ENCODE measurements at regions not wholly inside any gene's neighbourhood (a gene's known extent, or its start where the extent isn't known, plus 50 kb on each side); places are given as distances from the start of the nearest gene placed in this dataset.

DNA sequence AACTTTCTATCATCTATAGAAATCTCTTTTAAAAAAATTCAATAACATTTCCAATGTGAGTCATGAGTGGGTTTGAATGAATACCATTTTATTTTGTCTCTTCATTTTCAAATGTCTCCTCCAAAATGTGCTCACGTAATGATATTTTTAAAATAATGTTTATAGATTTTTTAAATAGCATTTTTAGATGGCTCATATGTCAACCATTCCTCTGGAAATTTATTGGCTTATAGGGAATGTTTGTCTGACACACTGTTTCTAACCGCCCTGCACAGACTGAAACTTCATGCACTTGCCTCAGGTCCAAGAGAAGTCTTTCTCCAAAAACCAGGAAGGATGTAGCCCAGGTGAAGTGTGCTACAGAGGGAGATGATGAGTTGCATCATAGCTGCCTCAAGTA lies 88.8 kb upstream of the PLEKHG7 start:
- no peak for DNase-seq

DNA sequence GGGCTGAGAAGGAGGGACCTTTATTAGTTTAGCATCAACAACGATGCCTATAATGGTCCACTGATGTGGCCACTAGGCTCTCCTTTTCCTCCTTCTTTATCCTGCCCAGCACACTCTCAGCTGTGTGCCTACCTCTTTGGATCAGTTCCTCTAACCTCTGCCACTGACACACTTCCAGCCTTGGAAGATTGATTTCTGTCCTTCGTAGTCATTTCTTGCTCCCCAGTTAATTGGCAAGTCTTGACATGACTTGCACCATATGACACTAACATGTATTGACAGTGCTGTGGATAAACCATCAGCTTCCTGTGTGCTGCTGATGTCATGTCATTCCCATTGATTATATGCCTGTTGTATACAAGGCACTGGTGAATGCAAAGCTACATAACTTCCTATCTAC lies 90.2 kb upstream of the PLEKHG7 start:
- no peak for DNase-seq

DNA sequence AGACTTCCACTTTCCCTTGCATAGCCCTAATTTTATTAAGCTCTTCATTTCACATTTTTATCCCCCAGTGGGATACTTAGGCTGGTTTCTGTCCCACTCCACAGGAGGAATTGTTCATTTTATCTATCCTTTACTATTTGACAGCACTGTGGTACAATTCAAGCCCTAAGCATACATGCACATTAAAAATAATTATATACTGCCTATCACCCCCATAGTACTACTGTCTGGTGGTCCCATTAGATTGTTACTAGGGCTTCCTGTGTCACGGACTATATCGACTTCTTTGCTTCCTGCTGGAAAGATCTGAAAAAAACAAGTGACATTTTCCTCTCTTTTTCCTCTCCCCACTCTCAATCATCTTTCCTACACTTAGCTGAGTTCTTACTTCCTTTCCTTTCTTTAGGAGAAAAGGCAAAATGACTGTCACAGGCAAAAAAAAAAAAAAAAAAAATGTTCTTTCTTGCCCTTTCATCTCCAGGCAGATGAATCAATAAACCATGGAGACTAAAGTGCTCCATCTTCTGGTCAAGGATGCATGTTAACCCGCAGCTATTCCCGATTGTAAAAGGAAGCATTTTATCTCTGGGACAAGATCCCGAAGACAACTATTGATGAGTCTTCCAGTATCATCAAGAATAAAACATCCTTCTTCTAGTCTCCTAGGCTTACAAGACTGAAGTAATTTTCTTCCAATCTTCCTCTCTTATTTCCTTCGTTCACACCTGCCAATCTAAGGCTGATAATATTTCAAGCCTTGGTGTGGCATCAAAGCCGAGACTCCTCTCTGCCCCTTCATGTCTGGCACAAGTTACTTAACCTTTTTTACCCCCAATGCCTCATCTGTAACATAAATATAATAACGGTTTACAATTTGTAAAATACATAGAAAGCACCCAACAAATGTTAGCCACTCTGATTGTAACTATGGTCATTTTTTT lies 94.4 kb upstream of the PLEKHG7 start:
- DNase-seq: no peak

DNA sequence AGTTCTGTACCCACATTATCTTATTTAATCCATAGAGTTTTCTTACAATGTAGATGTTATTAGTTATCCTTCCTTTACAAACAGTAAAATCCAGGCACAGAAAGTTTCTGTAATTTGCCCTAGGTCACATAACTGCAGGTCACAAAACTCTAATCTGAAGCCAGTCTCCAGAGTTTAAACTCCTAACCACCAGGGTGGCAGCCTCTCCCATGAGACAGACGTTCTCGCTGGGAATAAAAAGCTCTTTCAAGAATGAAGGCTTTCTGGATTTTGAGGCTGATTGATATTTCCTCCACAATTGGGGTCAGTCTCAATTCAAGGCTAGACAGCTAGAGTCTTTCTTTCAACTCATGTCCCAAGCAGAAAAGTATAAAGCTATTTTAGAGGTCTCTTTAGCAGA lies 95.8 kb upstream of the PLEKHG7 start:
- no peak for DNase-seq

DNA sequence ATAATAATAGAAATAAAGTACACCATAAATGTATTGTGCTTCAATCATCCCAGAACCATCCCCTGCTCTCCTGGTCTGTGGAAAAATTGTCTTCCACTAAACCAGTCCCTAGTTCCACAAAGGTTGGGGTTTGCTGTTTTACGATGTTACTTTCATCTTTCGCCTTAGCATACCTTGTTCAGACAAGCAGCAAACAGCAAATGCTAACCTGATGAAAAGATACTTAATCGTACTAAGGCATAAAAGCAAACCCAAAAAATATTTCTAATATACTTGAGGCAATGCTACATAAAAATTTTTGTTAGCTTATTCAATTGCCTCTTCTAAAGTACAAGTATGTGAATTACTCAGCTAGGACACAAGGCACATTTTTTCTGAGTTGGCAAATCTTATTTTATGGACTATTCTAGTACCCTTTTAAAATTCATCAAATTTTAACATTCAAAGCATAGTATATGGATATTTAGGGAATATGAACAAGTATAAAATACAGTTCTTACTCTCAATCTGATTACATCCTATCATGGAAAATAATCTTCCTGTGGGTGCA lies 97.1 kb upstream of the PLEKHG7 start:
- DNase-seq: no peak

GRCh38 chr12:92604786-92605185 lies 98.0 kb upstream of the PLEKHG7 start:
- DNase-seq: no peak

DNA sequence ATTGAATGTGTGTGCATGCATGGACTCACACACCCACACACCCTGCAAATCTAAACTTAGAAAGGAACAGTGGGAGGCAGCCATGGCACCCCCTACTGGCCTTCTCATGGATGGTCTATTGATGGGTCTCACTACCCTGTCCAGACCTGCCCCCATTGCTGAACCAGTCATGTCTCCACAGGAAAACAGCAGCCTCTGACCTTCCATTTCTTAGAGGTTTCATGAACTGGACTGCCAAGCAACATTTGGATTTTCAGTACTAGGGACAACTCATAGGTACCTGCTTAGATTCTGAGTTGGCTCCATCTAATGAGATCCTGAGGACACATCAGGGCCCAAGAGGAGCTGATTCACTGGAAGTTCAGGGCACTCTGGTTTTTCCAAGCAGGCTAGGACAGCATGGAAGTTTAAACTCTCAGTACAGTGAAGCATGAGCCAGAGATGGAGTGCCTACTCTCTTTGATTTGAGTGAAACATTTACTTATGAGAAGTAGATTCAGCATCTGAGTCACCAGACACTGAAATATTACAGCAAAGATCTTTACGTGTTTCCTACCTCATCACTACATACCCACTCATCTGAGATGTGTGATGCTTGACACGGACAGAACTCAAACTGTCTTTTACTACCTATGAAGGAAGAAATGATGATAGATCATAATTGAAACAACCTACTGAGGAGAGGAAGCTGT lies 98.9 kb upstream of the PLEKHG7 start:
- DNase-seq: no peak

DNA sequence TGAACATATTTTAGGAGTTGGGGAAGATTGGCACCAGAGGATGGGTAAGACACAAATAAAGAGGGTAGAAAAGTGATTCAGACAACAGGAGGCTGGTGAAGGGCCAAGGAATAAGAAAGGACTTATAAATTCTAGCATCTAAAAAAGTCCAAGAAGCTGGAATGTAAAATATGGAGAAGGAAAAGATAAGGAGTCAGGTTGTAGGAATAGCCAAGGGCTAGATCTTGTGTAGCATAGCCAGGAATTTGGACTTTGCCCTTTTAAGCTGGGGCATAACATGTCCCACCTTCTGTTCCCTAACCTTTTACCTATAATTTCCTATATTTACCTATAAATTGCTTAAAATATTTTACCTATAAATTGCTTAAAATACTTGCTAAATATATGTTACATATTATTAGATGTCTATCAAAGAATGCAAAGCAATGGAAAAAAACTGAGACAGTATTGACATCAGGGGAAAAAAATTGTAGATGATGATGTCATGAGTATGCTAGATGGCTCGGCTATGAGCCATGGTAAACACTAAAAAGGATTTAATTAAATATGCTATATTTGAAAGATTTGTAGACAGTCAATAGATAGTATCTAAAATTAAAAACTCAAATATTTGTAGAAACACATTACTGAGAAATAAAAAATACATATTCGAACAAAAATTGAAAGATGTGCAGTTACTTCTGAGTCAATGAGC lies 99.7 kb upstream of the PLEKHG7 start:
- no peak for DNase-seq

- no peak for DNase-seq
Observed at GRCh38 chr12:92602476-92602875, 100.3 kb upstream of the PLEKHG7 start.

DNA sequence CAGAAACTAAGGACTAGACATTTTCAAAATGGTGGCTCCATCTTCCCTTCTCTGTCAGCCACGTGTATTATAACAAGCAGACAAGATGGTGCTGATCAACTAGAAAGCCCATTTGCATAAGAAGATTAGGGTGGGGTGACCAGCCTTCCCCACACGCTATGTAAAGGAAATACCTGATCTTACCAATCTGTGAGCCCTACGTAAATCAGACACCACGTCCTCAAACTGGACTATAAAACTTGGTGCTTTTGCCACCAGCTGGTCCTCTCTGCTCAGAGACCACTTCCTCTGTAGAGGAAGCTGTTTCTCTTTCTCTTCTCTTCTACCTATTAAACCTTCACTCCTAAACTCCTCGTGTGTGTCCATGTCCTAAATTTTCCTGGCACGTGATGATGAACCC lies 101.1 kb upstream of the PLEKHG7 start:
- no peak for DNase-seq

GRCh38 chr12:92601176-92601575 lies 101.6 kb upstream of the PLEKHG7 start:
- no peak for DNase-seq

DNA sequence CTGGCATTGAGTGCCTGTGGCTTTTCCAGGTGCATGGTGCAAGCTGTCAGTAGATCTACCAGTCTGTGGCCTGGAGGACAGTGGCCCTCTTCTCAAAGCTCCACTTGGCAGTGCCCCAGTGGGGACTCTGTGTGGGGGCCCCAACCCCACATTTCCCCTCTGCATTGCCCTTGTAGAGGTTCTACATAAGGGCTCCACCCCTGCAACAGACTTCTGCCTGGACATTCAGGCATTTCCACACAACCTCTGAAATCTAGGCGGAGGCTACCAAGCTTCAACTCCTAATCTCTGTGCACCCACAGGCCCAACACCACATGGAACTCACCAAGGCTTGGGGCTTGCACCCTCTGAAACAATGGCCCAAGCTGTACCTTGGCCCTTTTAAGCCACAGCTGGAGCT lies 102.7 kb upstream of the PLEKHG7 start:
- DNase-seq: no peak

- no peak for DNase-seq
Observed at GRCh38 chr12:92597997-92598396, 104.8 kb upstream of the PLEKHG7 start.

- no peak for DNase-seq
Observed at GRCh38 chr12:92597118-92597517, 105.7 kb upstream of the PLEKHG7 start.

DNA sequence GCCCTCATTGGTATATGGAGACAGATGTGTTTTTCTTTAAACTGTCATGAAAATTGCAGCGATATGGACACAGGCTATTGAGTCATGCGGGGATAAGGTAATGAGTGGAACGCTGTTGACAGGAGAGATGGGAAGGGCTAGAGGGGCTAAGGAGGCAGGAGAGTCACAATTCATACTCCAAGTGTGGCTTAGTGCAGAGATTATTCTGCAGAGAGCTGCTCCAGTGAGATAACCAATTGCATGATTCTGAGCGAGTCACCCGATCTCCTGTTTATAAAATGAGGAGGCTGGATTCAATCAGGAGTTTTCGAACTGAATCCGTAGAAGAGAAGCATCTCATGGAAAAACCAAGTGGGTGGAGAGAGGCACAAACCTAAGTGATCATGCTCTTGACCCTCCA lies 106.4 kb upstream of the PLEKHG7 start:
- DNase-seq: no peak

DNA sequence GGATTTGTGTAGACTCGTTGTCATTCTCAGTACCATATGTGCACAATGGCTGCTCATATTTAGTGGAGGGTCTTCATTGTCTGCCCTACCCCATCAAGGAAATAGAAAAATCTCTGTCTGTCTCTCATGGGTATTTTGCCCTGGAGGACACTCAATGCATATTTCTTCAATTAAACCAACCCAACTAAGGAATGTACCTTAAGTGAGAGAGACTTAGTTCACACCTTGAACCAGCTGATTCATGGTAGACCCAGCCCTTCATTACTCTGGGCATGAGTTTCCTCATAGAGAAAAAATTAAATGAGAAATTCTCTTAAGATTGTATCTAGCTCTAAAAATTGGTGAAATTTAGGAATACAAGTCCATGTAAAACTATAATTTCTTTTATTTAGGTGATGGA lies 107.1 kb upstream of the PLEKHG7 start:
- DNase-seq: no peak

DNA sequence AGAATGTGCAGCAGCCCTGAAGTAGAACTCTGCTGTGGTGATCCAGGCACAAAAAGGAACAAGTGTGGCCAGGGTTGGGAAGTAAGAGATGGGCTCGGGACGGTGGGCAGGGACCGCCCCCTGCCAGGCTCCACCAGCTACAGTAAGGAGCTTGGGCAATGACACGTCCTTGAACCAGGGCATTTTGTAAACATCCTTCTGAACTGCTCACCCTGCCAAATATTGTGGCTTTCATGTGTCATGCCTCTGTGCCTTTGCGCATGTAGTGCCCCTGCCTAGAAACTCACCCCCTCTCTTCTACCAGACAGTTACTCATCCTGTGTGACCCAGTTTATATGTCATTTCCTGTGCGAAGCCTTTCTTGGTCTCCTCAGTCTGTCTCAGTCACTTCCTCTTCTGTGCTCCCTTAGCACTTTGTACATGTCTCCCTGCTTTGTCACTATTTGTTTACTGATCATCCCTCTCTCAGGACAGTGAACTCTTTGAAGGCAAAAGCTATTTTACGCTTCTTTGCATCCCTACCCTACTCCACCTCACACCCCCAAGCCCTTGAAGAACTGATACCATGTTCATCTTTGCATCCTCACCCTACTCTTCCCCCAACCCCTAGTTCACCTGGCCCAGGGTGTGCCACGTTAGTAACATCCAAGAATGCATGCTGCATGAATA lies 108.9 kb upstream of the PLEKHG7 start:
- peak; percentile 72 for DNase-seq

- no peak for DNase-seq
Observed at GRCh38 chr12:92585115-92585727, 117.6 kb upstream of the PLEKHG7 start.

- DNase-seq: no peak
Observed at GRCh38 chr12:92583910-92584309, 118.9 kb upstream of the PLEKHG7 start.

DNA sequence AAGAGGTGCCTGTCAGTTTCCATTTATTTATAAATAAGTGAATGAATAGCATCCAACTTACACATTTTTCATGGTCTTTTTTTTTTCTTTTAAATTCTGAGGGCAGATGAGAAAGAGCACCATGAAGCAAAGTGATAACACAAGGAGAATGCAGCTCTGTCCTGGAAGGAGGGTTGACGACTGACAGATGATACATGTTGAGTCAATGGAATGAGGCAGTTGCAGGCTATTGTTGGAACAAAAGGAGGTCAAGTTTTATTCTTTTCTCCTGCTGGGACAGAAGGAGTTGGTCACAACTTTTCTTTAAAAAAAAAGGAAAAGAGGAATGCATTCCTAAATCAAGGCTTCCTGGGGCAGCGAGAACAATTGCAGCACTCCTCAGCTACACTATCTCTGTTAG lies 119.9 kb upstream of the PLEKHG7 start:
- DNase-seq: no peak

GRCh38 chr12:92582475-92582874 lies 120.3 kb upstream of the PLEKHG7 start:
- DNase-seq: no peak

- DNase-seq: no peak
Observed at GRCh38 chr12:92581604-92582003, 121.2 kb upstream of the PLEKHG7 start.
